ENCODE measurements at regions not wholly inside any gene's neighbourhood (a gene's known extent, or its start where the extent isn't known, plus 50 kb on each side); places are given as distances from the start of the nearest gene placed in this dataset.
"Not testable (repeated sequence)": the region's sequence is repeated elsewhere in the genome, so short reads cannot be mapped to it uniquely, and the experiment has no call there.

- Histone ChIP-seq H3K27me3 (no peaks in the 10 kb centered on the region), H3K4me1 (no peaks in the 10 kb centered on the region), H3K9me3 (no peaks in the 10 kb centered on the region), H3K36me3 (no peaks in the 10 kb centered on the region), H3K4me3 (replicated peaks in 1 of 3) (no peak overlapping the region), H3K27ac (no peak overlapping the region)
- WGBS, 2 donors: 63% methylated on average over 2 of the region's 2 CpGs; no CpG with 5 or more reads in 1 of the 2 donors
- intact Hi-C loops (cut with DNase I): no loop called here
- DNase-seq: no peak
- TF ChIP-seq CTCF (IDR thresholded peaks at IDR 0.05) (no peak), POLR2A (IDR thresholded peaks at IDR 0.05) (no peak)
Observed at GRCh38 chr16:16933861-16934260, 536.9 kb downstream of the XYLT1 start.

DNA sequence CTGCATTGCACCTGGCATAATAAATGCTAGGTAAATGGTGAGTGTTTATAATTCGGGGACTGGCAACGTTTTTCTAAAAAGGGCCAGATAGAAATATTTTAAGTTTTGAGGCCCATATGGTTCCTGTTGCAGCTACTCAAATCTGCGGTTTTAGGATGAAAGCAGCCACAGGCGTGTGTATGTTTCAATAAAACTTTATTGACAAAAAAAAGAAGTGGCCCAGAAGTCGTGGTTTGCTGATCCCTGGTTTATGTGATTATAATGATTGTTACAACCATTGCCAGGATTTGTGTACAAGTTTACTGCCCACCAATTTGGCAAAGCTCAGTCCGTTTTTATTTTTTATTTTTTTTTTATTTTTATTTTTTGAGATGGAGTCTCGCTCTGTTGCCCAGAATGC lies 536.1 kb downstream of the XYLT1 start:
- no peaks in the 10 kb centered on the region for H3K27me3 ChIP-seq
- no peaks in the 10 kb centered on the region for H3K9me3 ChIP-seq
- no peak overlapping the region for H3K27ac ChIP-seq
- no peak overlapping the region for H3K4me3 ChIP-seq (replicated peaks in 1 of 3)
- no peaks in the 10 kb centered on the region for H3K36me3 ChIP-seq
- no peaks in the 10 kb centered on the region for H3K4me1 ChIP-seq
- TF ChIP-seq CTCF (IDR thresholded peaks at IDR 0.05) (no peak), POLR2A (IDR thresholded peaks at IDR 0.05) (no peak)
- no peak for DNase-seq
- intact Hi-C loops (cut with DNase I): no loop called here
- WGBS, 2 donors: 93 to 94% methylated on average over 7 of the region's 7 CpGs

- DNase-seq; H3K36me3 ChIP-seq; H3K27me3 ChIP-seq; H3K4me1 ChIP-seq; H3K4me3 ChIP-seq (replicated peaks in 1 of 3); H3K27ac ChIP-seq; H3K9me3 ChIP-seq; intact Hi-C loops (cut with DNase I): not testable (repeated sequence)
- 89 to 92% methylated on average over 4 of the region's 4 CpGs for WGBS, 2 donors
Observed at GRCh38 chr16:16935909-16936308, 534.9 kb downstream of the XYLT1 start.

- intact Hi-C loops (cut with DNase I): no loop called here
- no peaks in the 10 kb centered on the region for H3K36me3 ChIP-seq
- H3K4me1 ChIP-seq: no peaks in the 10 kb centered on the region
- TF ChIP-seq CTCF (IDR thresholded peaks at IDR 0.05) (no peak), POLR2A (IDR thresholded peaks at IDR 0.05) (no peak)
- no peak overlapping the region for H3K27ac ChIP-seq
- no peaks in the 10 kb centered on the region for H3K9me3 ChIP-seq
- WGBS, 2 donors: 59 to 64% methylated on average over 2 of the region's 2 CpGs
- H3K27me3 ChIP-seq: no peaks in the 10 kb centered on the region
- DNase-seq: no peak
- no peak overlapping the region for H3K4me3 ChIP-seq (replicated peaks in 1 of 3)
Observed at GRCh38 chr16:16937576-16937975, 533.2 kb downstream of the XYLT1 start.

- WGBS, 2 donors: 21 to 30% methylated on average over 4 of the region's 4 CpGs
- Histone ChIP-seq H3K4me1 (no peaks in the 10 kb centered on the region), H3K4me3 (replicated peaks in 1 of 3) (no peak overlapping the region), H3K27ac (no peak overlapping the region), H3K36me3 (no peaks in the 10 kb centered on the region), H3K9me3 (no peaks in the 10 kb centered on the region), H3K27me3 (no peaks in the 10 kb centered on the region)
- TF ChIP-seq CTCF (IDR thresholded peaks at IDR 0.05) (no peak), POLR2A (IDR thresholded peaks at IDR 0.05) (no peak)
- no peak for DNase-seq
- intact Hi-C loops (cut with DNase I): no loop called here
Observed at GRCh38 chr16:16938009-16938408, 532.8 kb downstream of the XYLT1 start.

DNA sequence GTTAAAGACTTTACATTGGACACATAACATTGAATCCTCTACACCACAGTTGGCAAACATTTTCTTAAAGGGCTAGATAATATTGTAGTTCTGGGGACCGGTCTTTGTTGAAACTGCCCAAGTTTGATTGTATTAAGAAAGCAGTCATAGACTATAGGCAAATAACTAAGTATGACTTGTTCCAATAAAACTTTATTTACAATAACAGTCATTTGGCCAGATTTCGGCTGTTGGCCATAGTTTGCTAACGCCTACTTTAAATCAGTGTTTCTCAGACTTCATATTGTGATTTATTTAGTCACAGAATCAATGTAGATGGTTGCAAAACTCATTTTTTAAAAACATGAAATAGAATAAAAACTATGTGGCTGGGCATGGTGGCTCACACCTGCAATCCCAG lies 531.8 kb downstream of the XYLT1 start:
- H3K27me3 ChIP-seq: no peaks in the 10 kb centered on the region
- H3K27ac ChIP-seq: no peak overlapping the region
- H3K4me3 ChIP-seq (replicated peaks in 1 of 3): no peak overlapping the region
- no peaks in the 10 kb centered on the region for H3K36me3 ChIP-seq
- DNase-seq: no peak
- intact Hi-C loops (cut with DNase I): no loop called here
- TF ChIP-seq POLR2A (IDR thresholded peaks at IDR 0.05) (no peak), CTCF (IDR thresholded peaks at IDR 0.05) (no peak)
- H3K9me3 ChIP-seq: no peaks in the 10 kb centered on the region
- H3K4me1 ChIP-seq: no peaks in the 10 kb centered on the region
- 88 to 91% methylated on average over 3 of the region's 3 CpGs for whole genome bisulfite sequencing, 2 donors
